ENCODE measurements at regions not wholly inside any gene's neighbourhood (a gene's known extent, or its start where the extent isn't known, plus 50 kb on each side); places are given as distances from the start of the nearest gene placed in this dataset.

DNA sequence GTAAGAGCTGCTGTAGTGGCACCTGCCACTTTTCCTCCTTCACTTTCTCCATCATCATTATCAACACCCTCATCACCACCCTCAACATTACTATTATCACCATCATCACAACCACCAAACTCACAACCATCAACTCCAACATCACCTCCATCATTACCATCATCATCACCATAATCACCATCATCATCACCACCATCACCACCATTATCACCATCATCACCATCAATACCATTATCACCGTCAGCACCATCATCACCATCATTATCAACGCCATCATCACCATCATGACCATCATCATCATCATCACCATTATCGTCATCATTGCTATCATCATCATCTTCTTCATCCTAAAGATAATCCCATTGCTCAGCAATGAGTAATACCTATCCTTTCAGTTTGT is 255.8 kb downstream of the CYRIA start:
- no peak for DNase-seq

DNA sequence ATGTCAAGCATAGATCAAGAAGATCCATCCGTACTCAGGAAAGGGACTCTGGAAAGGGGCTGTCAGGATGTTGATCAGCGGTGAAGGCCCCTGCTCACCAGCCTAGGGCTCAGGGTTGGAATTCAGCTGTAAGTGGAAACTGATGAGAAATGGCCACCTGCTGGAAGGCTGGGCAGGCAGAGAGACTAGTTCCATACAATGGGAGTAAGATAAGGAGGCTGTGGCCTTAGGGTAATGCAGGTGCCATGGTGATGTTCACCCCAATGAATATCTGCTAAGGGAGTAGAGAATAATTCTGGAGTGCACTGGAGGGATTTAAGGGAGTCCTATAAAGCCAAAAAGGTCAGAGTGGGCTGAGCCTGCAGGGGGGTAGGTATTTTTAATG is 256.6 kb downstream of the CYRIA start:
- DNase-seq, result no peak

DNA sequence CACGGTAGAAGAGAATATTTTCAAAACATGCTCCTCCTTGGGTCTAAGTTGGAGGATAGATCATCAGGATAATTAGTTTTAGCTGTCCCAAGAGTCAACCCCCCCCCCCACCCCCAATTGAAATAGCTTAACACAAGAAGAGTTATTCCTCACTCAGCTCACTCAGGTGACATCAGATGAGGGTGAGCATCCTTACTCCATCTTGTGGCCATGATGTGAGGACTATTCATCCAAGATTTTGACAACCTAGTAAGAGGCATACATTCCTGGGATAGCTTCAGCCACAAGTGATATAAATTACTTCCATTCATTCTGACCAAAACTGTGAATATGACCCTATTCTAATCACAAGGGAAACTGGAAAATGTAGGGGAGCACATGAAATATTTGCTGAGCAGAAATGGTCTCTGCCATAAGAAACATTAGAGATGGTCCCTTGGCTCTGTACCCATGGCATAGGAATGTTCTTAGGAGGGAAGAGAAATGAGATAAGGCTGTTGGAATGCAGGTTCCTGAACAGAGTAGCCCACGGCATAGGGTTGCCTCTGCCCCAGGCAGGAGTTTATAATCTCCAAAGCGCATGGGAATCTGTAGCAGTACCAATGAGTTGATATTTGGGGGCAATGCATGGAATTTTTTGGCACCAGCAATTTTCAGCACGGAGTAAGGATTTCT is 257.2 kb downstream of the CYRIA start:
- no peak for DNase-seq

DNA sequence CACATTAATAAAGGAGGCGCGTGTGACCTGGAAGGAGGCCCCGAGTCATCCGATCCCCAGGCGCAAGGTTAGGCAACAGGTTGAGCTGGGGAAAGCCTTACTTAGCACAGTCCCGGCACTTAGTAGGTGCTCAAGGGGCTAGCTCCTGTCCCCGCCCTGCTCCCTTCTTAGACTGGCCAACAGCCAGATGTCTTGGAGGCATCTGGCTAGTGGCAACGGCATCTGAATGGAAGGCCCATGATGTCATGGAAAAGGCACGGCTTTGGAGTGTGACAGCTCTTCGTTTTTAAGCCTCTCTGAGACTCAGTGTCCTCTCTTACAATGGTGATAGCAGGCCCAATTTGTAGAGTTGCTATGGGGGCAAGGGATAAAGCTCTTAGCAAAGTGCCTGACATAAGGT is 258.3 kb downstream of the CYRIA start:
- no peak for DNase-seq

DNA sequence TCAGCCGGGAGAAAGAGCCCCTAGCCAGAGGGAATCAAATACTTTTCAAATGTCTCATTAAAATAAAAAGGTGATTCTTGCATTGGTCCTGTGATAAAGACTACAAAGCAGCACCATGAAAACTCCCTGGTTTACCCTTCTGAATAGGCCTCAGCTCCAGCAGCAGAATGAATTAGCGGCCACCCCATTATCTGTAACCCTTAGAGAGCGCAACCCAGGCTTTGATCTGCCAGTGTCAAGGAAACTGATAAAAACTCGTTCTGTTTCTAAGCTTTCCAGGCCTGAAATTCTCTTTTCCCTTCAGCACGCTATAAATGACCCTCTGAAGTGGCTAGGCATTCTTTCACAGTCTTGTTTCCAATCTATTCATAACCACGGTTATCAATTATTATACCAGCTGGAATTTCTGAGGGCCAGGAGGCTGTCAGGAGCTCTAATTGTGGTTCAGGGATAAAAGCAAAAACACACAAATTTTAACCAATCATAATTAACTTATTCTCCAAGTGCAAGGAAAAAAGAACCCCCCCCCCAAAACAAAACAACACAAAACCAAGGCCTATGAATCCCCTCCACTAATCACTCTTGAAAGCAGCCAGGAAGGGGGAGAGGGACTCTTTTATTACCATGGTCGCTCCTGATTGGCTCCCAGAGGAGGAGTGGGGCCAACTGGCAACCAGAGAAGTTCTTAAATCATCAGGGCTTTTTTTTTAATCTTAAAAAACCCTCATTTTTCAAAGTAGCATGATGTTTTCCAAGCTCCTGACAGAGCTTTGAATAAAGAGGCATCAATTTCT is 258.9 kb downstream of the CYRIA start:
- peak; percentile 71 for DNase-seq

DNA sequence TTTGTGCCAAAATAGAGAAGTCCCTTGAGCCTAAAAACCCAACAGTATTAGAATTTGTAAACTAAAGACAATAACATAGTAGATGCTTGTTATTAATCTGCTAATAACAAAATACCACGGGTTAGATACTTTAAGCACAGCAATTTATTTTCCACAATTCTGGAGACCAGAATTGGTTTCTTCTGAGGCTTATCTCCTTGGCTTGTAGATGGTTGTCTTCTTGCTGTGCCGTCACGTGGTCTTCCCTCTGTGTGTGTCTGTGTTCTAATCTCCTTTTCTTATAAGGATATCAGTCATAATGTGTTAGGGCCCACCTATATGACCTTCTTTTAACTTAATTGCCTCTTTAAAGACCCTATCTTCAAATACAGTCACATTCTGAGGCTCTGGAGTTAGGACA is 260.1 kb downstream of the CYRIA start:
- no peak for DNase-seq

DNA sequence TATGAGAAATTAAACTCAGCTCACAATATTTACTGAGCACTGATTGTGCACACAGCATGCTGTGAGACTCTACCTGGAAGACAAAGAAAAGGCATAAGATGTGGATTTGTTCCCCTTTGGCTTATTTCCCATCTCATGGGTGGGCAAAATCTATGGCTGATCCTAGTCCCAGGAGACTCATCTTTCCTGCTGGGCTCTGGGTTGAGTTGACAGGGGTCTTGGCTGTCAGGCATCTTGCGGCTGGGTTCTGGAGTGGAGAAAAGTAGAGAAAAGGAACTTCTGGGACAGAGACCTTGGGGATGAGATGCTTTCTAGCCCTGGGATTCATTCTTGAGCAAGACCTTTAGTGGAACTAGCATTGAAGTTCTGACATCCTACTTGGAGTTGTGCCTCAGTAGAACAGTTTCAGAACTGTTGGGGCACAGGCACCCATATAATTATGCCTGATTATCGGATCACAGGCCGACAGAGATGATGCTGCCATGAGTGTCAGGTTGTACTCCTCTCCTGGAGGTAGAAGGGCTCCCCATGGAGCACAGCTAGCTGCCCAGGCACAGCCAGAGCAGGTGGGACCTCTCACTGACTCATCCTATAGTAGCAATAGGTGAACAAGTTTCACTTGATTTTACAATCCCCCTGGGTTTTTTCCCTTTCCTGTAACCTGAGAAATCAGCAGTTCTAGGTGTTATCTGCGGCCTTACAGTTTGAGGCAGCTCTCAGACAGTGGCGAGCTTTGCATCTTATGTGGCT is 260.9 kb downstream of the CYRIA start:
- DNase-seq, result no peak

DNA sequence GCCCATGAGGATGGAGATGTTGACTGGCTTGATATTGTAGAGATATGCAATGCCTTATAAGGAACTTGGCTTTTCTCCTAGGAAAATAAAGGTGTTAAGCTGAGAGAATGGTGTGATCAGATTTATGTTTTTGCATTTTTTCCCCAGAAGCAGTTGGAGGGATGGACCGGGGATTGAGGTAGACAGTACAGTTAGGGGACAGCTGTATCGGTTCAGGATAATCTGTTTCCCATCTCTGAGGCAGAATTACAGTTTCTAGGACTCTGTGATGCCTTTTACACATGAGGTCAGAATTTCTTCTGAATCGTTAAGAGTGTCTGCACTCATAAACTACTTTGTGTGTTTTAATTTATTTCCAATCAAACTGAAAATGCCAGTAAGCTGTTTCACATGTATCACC is 261.5 kb downstream of the CYRIA start:
- DNase-seq, result no peak

DNA sequence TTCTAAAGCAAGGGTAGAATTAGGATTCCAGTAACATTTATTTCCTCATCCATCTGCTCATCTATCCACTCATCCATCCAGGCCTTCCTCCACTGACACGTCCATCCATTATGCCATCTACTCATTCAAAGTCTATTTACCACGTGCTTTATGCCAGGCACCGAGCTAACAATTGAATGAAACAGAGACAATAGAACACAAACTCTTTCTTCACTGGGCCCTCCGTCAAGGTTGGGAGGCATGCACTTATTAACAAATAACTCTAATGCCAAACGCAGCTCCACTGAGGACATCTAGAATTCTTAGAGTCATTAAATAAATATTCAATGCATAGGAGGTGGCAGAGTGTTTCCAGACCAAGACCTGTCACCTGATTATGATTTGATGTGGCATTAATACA is 262.7 kb downstream of the CYRIA start:
- no peak for DNase-seq

DNA sequence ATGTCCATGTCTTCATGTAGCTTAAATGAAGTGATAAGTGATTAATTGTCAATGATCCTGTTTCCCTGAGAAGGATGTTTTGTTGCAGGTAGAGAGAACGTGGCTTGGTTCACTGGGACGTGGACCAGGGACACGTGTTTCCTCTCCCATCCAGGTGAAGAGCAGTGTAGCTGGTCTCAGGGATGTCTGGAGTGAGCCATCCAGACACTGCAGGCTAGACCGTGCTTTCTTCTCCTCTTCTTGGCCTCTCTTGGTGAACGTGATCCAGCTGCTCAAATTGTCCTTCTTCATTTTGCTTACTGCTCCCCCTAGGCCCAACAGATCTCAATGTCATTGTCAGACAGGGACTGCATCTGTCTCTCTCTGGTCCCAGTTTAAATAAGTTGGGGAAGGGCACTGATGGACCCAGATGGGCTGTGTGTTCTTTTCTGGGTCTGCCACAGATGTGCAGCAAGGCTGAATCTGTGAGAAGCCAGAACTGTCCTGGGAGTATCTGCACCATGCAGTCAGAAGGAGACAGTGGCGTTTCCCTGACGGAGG is 263.8 kb downstream of the CYRIA start:
- DNase-seq, result no peak

DNA sequence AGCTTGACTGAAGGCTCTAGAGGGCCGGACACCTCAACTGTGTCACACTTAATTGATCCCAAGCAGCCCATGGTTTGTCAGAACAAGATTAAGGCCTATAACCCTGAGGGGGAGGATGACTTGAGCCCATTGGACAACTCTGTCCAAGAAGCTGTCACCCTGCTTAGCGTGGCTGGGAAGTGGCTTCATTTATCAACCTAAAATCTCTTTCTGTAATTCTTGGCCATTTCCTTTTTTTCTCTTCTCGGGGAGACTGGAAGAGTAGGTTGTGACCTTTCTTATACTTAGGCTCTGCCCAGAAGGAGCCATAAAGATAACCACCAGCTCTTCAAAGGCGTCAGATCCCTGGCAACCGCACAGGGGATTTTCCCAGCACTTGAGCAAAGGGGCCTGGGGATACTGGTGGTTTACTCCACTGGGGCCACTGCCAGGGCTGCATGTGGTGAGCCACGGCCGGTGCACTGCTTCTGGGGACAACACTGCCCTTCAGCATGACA is 265.5 kb downstream of the CYRIA start:
- DNase-seq, result no peak

DNA sequence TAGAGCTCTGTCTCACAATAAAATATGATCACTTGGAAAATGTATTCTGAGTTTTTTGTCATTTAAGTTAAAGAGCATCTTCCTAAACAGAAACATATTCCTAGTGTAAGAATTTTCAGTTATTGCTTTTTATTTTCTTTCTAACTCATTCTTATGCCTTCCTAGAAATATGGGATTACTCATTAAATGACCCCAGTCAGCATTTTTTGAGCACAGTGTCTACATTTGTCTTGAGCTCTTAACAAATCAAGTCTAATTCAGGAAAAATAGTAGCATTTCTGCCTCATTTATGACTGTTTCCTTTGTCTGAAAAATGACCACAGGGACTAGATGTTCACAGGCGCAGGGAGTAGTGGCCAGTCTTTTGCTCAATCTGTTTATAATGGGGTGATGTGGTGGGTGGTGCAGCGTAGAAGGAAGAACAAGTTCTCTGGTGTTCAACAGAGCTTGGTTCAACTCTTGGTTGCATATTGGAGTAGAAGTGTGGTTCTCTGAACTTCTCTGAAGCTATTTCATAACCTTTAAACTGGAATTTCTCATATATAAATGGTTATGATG is 267.1 kb downstream of the CYRIA start:
- no peak for DNase-seq

DNA sequence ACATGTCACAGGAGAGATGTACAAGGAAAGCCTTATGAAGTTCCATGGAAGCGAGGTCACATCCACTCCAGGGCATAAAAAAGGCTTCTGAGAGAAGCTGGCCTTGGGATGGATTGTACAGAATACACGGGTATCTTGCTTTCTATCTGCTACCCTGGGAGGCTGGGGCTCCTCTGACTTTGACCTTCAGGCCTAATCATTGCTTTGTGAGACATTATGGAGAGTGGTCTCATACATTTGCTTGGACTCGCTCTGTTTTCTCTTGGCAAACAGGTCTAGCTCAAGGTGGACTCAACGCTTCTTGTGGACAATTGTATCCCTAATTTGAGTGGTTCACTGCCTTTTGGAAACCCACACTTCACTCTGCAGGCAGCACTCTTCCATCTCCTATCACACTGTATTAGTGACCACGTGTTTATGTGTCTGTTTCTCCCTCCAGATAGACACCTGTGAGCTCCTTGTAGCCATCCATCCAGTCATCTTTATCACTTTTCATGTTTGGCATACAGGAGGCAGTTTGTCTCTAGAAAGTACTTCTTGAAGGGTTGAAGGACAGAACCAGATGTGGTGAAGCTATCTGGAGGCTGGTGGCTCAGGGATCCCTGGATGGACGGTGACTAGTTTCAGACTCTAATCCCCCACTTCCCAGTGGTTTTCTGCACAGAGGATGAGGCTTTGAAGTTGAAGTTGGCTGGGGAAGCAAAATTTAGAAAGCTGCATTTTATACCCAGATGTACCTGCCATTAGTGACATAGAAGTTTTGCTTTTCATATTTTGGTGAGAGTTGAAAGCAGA is 267.8 kb downstream of the CYRIA start:
- DNase-seq, result no peak

DNA sequence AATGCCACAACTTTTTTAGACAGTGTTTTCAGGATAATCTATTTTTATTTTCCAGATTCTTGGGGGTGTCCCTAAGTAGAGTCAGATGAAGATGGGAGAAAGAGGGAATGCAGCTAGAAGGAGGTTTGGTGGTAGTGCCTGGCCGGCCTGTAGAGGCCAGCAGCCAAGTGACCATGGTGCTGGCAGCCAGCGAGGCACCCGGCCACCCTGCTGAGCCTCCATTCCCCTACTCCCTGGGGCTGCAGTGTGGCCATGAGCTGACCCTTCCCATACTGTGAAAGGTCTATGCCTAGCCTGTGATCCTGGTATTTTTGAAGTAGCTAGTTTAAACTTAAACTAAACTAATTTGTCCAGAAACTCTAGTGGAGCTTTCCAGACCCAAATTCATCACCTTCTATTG is 268.6 kb downstream of the CYRIA start:
- no peak for DNase-seq

DNA sequence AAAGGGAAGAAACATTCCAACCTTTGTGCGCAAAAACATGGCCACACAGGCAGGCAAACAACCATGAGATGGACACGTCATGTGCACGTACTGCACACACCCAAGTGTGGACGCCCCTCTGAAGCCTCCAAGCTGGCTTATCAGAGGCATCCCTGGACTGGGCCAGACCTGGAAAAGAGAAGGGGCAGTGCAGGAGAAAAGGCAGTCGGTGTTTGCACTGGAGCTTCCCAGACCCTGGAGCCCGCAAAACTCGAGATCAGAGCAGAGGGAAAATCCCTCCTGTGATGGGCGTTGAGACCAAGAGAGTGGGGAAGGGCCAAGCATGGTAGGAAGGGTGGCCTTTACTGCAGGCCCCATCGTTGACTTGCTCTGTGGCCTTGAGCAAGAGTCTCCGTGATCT is 269.5 kb downstream of the CYRIA start:
- DNase-seq, result no peak

DNA sequence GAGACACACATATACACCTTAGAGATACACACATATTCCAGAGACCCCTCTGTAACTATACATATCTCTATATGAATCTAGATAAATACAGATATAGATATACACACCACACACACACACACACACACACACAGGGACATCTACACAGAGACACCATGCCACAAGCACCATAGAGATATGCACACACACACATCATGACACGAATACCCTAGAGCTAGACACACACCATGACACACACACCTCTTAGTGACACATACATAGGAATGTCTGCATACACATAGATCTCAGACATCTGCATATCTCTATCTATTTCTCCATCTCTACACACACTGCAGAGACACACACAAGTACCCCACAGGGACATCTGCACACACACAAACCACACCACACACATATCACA is 270.0 kb downstream of the CYRIA start:
- DNase-seq, result no peak

DNA sequence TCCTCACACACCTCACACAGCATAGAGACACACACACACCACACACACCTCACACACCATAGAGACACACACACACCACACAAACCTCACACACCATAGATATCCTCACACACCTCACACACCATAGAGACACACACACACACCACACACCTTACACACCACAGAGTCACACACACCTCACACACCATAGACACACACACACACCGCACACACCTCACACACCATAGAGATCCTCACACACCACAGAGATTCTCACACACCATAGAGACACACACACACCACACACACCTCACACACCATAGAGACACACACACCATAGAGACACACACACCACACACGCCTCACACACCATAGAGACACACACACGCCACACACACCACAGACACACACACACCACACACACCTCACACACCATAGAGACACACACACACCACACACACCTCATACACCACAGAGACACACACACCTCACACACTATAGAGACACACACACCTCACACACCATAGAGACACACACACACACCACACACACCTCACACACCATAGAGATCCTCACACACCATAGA is 270.6 kb downstream of the CYRIA start:
- DNase-seq, result no peak

DNA sequence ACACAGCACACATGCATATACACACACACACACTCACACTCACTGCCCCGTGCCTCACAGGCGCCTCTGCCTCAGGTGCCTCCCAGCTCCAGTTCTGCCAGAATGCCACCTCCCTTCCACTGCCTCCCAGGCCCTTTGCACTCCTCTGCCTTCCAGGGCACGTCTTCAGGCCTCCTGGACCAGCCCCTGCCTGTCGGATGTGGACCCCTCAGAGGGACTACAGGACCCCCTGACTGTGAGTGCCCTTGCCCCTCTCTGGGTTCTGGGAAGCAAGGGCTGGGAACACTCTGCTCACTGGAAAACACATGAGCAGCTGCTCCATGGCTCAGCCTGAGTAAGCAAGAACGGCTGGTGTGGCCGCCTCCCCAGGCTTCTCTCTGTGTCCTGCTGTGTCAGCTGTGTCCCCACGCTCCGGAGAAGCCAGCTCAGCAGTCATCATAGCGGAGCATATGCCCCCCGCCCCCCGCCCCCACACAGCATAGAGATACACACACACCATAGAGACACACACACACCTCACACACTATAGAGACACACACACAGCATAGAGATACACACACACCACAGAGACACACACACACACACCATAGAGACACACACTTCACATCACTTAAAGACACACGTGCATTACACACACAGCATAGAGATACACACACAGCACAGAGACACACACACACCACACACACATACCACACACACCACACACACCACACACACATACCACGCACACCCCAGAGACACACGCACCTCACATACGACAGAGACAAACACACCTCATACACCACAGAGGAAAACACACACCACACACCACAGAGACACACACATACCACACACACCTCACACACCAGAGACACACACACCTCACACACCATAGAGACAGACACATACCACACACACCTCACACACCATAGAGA is 271.3 kb downstream of the CYRIA start:
- no peak for DNase-seq

DNA sequence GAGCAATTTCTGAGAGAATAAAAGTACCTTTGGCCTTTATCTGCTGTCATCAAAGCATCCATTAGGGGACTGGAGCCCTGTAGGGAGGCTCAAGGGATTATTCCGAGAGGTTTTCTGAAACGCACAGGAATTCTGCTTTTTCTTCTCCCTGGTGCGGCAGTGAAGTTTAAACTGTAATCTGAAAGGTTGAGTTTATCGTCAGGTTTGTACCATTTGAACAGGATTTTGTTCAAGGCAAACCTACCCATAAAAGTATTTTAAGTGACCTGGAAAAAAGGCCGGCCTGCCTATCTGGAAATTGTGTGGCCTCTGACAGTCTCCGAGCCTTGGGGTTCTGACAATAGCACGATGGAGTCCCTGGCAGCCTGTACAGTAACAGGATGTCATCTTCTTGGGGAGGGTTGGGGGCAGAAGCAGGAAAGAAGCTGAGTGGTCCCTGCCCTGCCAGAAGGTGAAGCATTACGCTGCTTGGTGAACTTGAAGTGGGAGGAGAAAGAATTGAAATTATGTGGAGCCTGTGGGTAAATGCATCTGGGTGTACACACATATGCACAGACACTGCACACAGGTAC is 272.0 kb downstream of the CYRIA start:
- DNase-seq, result no peak
